ENCODE measurements at regions not wholly inside any gene's neighbourhood (a gene's known extent, or its start where the extent isn't known, plus 50 kb on each side); places are given as distances from the start of the nearest gene placed in this dataset.

GRCh38 chr13:37302686-37303085, 197.2 kb upstream of the CSNK1A1L start:
- no peak overlapping the region for H3K4me3 ChIP-seq
- H3K27ac ChIP-seq = no peak overlapping the region
- 86 to 94% (median 92%) methylated on average over 1 of the region's 1 CpG for WGBS, 3 donors
- TF ChIP-seq POLR2A (IDR thresholded peaks at IDR 0.05) (no peak), EP300 (IDR thresholded peaks at IDR 0.05) (no peak), CTCF (IDR thresholded peaks at IDR 0.05) (no peak)
- no peaks in the 10 kb centered on the region for H3K9me3 ChIP-seq
- H3K36me3 ChIP-seq = no peaks in the 10 kb centered on the region
- intact Hi-C loops (cut with DNase I) = no loop called here
- H3K27me3 ChIP-seq = no peaks in the 10 kb centered on the region
- DNase-seq = no peak
- no peaks in the 10 kb centered on the region for H3K4me1 ChIP-seq (ENCODE audit: insufficient read depth)

GRCh38 chr13:37295573-37295972, 190.1 kb upstream of the CSNK1A1L start:
- no peaks in the 10 kb centered on the region for H3K27me3 ChIP-seq
- DNase-seq = no peak
- no peaks in the 10 kb centered on the region for H3K4me1 ChIP-seq (ENCODE audit: insufficient read depth)
- intact Hi-C loops (cut with DNase I) = no loop called here
- H3K4me3 ChIP-seq = no peak overlapping the region
- no peaks in the 10 kb centered on the region for H3K36me3 ChIP-seq
- 78 to 82% (median 81%) methylated on average over 3 of the region's 3 CpGs for WGBS, 3 donors
- TF ChIP-seq POLR2A (IDR thresholded peaks at IDR 0.05) (no peak), EP300 (IDR thresholded peaks at IDR 0.05) (no peak), CTCF (IDR thresholded peaks at IDR 0.05) (no peak)
- no peaks in the 10 kb centered on the region for H3K9me3 ChIP-seq
- H3K27ac ChIP-seq = no peak overlapping the region

- no peak overlapping the region for H3K27ac ChIP-seq
- H3K36me3 ChIP-seq = no peaks in the 10 kb centered on the region
- no peaks in the 10 kb centered on the region for H3K9me3 ChIP-seq
- DNase-seq = no peak
- no peak overlapping the region for H3K4me3 ChIP-seq
- TF ChIP-seq CTCF (IDR thresholded peaks at IDR 0.05) = no peak
- TF ChIP-seq EP300 (IDR thresholded peaks at IDR 0.05) = no peak
- TF ChIP-seq POLR2A (IDR thresholded peaks at IDR 0.05) = no peak
- H3K4me1 ChIP-seq (ENCODE audit: insufficient read depth) = no peaks in the 10 kb centered on the region
- no peaks in the 10 kb centered on the region for H3K27me3 ChIP-seq
- intact Hi-C loops (cut with DNase I) = no loop called here
- 61 to 73% (median 70%) methylated on average over 9 of the region's 9 CpGs for WGBS, 3 donors
Measured at GRCh38 chr13:37295071-37295470, 189.6 kb upstream of the CSNK1A1L start.

- WGBS, 3 donors = 90 to 94% (median 93%) methylated on average over 6 of the region's 6 CpGs
- DNase-seq = no peak
- Histone ChIP-seq H3K4me3 (no peak overlapping the region), H3K9me3 (no peaks in the 10 kb centered on the region), H3K27ac (no peak overlapping the region), H3K27me3 (no peaks in the 10 kb centered on the region), H3K36me3 (no peaks in the 10 kb centered on the region), H3K4me1 (ENCODE audit: insufficient read depth) (no peaks in the 10 kb centered on the region)
- intact Hi-C loops (cut with DNase I) = no loop called here
- TF ChIP-seq POLR2A (IDR thresholded peaks at IDR 0.05) = no peak
- TF ChIP-seq CTCF (IDR thresholded peaks at IDR 0.05) = no peak
- no peak for TF ChIP-seq EP300 (IDR thresholded peaks at IDR 0.05)
Measured at GRCh38 chr13:37294472-37294871, 189.0 kb upstream of the CSNK1A1L start.

- Histone ChIP-seq H3K4me3 (no peak overlapping the region), H3K4me1 (ENCODE audit: insufficient read depth) (no peaks in the 10 kb centered on the region), H3K36me3 (no peaks in the 10 kb centered on the region), H3K27ac (no peak overlapping the region), H3K27me3 (no peaks in the 10 kb centered on the region), H3K9me3 (no peaks in the 10 kb centered on the region)
- TF ChIP-seq CTCF (IDR thresholded peaks at IDR 0.05) (no peak), EP300 (IDR thresholded peaks at IDR 0.05) (no peak), POLR2A (IDR thresholded peaks at IDR 0.05) (no peak)
- DNase-seq = no peak
- WGBS, 3 donors = 77 to 87% (median 84%) methylated on average over 3 of the region's 3 CpGs
- intact Hi-C loops (cut with DNase I) = no loop called here
Measured at GRCh38 chr13:37293295-37293694, 187.8 kb upstream of the CSNK1A1L start.
